HepG2 (cell line): ENCODE measurements at regions not wholly inside any gene's neighbourhood (a gene's known extent, or its start where the extent isn't known, plus 50 kb on each side); places are given as distances from the start of the nearest gene placed in this dataset.

Source experiments
- ATAC-seq: fragments of 200-7000 bp; cut with Tn5 transposase; 3 replicates; pipeline ENCODE4 v1.9.1; 2020; ENCODE audit warnings: mild to moderate bottlenecking, moderate library complexity
- BruUV-seq: library from RNA; stranded (reverse); fragments of 400-500 nt; replicated peaks from 2 replicates; lab custom pipeline; 2021; lab: Mats Ljungman, UMichigan
- CTCF ChIA-PET: fragments of 300-600 bp; formaldehyde crosslinking; extraction: SDS; loops from one replicate; lab custom pipeline; 2021; ENCODE audit warnings: low total read pairs, inconsistent platforms, low intra/inter-chr PET ratio; lab: Yijun Ruan, JAX
- POLR2A ChIA-PET: fragments of 350-600 bp; sonication (Branson Sonifier 250); formaldehyde crosslinking; loops from one replicate; lab custom pipeline; 2020; ENCODE audit warnings: antibody characterized with exemption, inconsistent platforms; lab: Yijun Ruan, JAX
- DNase-seq: peaks from one replicate; pipeline ENCODE4 v3.0.0-alpha.2; 2015; ENCODE audit warnings: low spot score
- FAIRE-seq: peaks from 3 replicates; lab custom pipeline; 2011; peaks lifted over from hg19 to GRCh38; lab: Jason Lieb, UNC
- H2AFZ ChIP-seq: one replicate; pipeline ENCODE4 v1.6.1; 2011; ENCODE audit warnings: low read length, inconsistent platforms
- H3K27ac ChIP-seq: fragments of 300-600 bp; 3 replicates; pipeline ENCODE4 v1.8.0; 2011; ENCODE audit warnings: mixed run types, mild to moderate bottlenecking, mixed read lengths, low read length, inconsistent platforms; ENCODE audit not compliant: insufficient read depth; ENCODE audit errors: extremely low read length
- H3K27me3 ChIP-seq, 2 experiments: fragments of 200-600 bp in 1 of 2; 2 replicates in 1 of 2; 3 replicates in 1 of 2; pipeline versions ENCODE4 v1.6.0 to v1.8.0; 2011; ENCODE audit warnings: low read length in 2 of 2, mild to moderate bottlenecking in 2 of 2, moderate library complexity in 2 of 2, inconsistent platforms in 1 of 2; ENCODE audit not compliant: insufficient read depth in 2 of 2, control insufficient read depth in 1 of 2
- H3K36me3 ChIP-seq, 2 experiments: fragments of 200-600 bp in 1 of 2; replicated peaks in 1 of 2; 2 replicates in 1 of 2; 3 replicates in 1 of 2; pipeline versions ENCODE4 v1.5.1 to v1.8.0; 2011; ENCODE audit warnings: low read length in 2 of 2, inconsistent platforms in 1 of 2; ENCODE audit not compliant: insufficient read depth in 2 of 2, control insufficient read depth in 1 of 2
- H3K4me1 ChIP-seq: 2 replicates; pipeline ENCODE4 v1.5.1; 2012; ENCODE audit warnings: low read length, inconsistent platforms; ENCODE audit not compliant: insufficient read depth
- H3K4me2 ChIP-seq: 2 replicates; pipeline ENCODE4 v1.6.0; 2011; ENCODE audit warnings: low read depth, low read length, inconsistent platforms
- H3K4me3 ChIP-seq, 3 experiments: fragments of 200-600 bp in 1 of 3; sonication (generic), shearing (Covaris generic) in 1 of 3; replicated peaks in 1 of 3; 2 replicates each; pipeline ENCODE4 v1.5.1; 2011 to 2016; ENCODE audit warnings: low read length in 3 of 3, inconsistent platforms in 2 of 3, low read depth in 2 of 3, mild to moderate bottlenecking in 2 of 3, control low read depth in 1 of 3, mixed read lengths in 1 of 3; ENCODE audit not compliant: insufficient read depth in 1 of 3
- H3K79me2 ChIP-seq: one replicate; pipeline ENCODE4 v1.6.1; 2011; ENCODE audit warnings: low read length, inconsistent platforms; ENCODE audit not compliant: insufficient read depth
- H3K9ac ChIP-seq: 2 replicates; pipeline ENCODE4 v1.6.0; 2011; ENCODE audit warnings: mild to moderate bottlenecking, low read depth, low read length, inconsistent platforms; ENCODE audit not compliant: insufficient read depth
- H3K9me3 ChIP-seq: 2 replicates; pipeline ENCODE4 v1.5.1; 2012; ENCODE audit warnings: mild to moderate bottlenecking, low read length
- H4K20me1 ChIP-seq: 2 replicates; pipeline ENCODE4 v1.6.0; 2011; ENCODE audit warnings: inconsistent platforms, mild to moderate bottlenecking, low read length, moderate library complexity; ENCODE audit not compliant: insufficient read depth
- DPF2 ChIP-seq: sonication (generic); formaldehyde crosslinking; IDR thresholded peaks from 2 replicates; pipeline ENCODE4 v1.4.0; 2020; ENCODE audit warnings: mild to moderate bottlenecking, low read depth, missing genetic modification reagents, borderline replicate concordance
- MAFG ChIP-seq: sonication (generic); formaldehyde crosslinking; IDR thresholded peaks from 2 replicates; pipeline ENCODE4 v1.5.1; 2020; ENCODE audit warnings: mild to moderate bottlenecking, missing genetic modification reagents
- NR2C2 ChIP-seq: sonication (generic); formaldehyde crosslinking; IDR thresholded peaks from 2 replicates; pipeline ENCODE4 v1.4.0; 2020; ENCODE audit warnings: missing genetic modification reagents, mild to moderate bottlenecking, moderate library complexity, borderline replicate concordance
- PHF21A ChIP-seq: sonication (generic); formaldehyde crosslinking; IDR thresholded peaks from 2 replicates; pipeline ENCODE4 v1.5.0; 2020; ENCODE audit warnings: mild to moderate bottlenecking, missing genetic modification reagents
- ZBTB10 ChIP-seq: sonication (generic); formaldehyde crosslinking; IDR thresholded peaks from 2 replicates; pipeline ENCODE4 v1.4.0; 2020; ENCODE audit warnings: missing genetic modification reagents, borderline replicate concordance
- ZNF558 ChIP-seq: sonication (generic); formaldehyde crosslinking; IDR thresholded peaks from 2 replicates; pipeline ENCODE4 v1.9.0; 2022; ENCODE audit warnings: mild to moderate bottlenecking, missing genetic modification reagents, borderline replicate concordance
- ZNF652 ChIP-seq: IDR thresholded peaks from 2 replicates; pipeline ENCODE4 v1.6.1; 2016; ENCODE audit warnings: low read depth, borderline replicate concordance
- ZNF670 ChIP-seq: sonication (generic); formaldehyde crosslinking; IDR thresholded peaks from 2 replicates; pipeline ENCODE4 v1.8.0; 2022; ENCODE audit warnings: mild to moderate bottlenecking, missing genetic modification reagents, borderline replicate concordance
- WGBS: methylation state at CpG from one replicate; pipeline ENCODE4 v1.1.6; 2017; ENCODE audit warnings: low lambda C conversion rate; 5-methylcytosine and 5-hydroxymethylcytosine counted together
- in situ Hi-C: cut with HindIII; loops from 2 replicates; pipeline ENCODE4 v1.10.0; 2017; ENCODE audit warnings: low pct_unique_long_range_greater_than_20kb; ENCODE audit not compliant: extremely low pct_ligation_motif_present
- intact Hi-C: fragments of 100-400 bp; cut with micrococcal nuclease; formaldehyde crosslinking; loops from one replicate; pipeline ENCODE4 v1.10.0; 2022; ENCODE audit not compliant: unreplicated experiment

GRCh38 chr5:116982035-116982434 lies 407.4 kb upstream of the SEMA6A start:
- no peak for ATAC-seq
- 2% methylated on average over 6 of the region's 6 CpGs for WGBS
- H3K9me3 ChIP-seq: no peaks in the 10 kb centered on the region
- H3K36me3 ChIP-seq: no peaks in the 10 kb centered on the region
- intact Hi-C loops: no loop called here
- BruUV-seq: no TSS peak
- H3K27ac ChIP-seq: no peak overlapping the region
- no peak for TF ChIP-seq PHF21A (CRISPR knock-in tag)
- no peak for TF ChIP-seq ZNF558 (CRISPR knock-in tag)
- TF ChIP-seq ZBTB10 (CRISPR knock-in tag): no peak
- TF ChIP-seq, all 625 proteins: peak for 0
- in situ Hi-C loops: no loop called here
- no peak overlapping the region for H2AFZ ChIP-seq
- DNase-seq (no peak), FAIRE-seq (no peak)
- H3K9ac ChIP-seq: no peak overlapping the region
- no peak overlapping the region for H3K4me2 ChIP-seq
- ChIA-PET CTCF (no interaction called here), POLR2A (no interaction called here)
- no peaks in the 10 kb centered on the region for H3K4me1 ChIP-seq
- H4K20me1 ChIP-seq: no peaks in the 10 kb centered on the region
- no peaks in the 10 kb centered on the region for H3K27me3 ChIP-seq
- H3K4me3 ChIP-seq: no peak overlapping the region
- no peaks in the 10 kb centered on the region for H3K79me2 ChIP-seq

- ChIA-PET CTCF (no interaction called here), POLR2A (no interaction called here)
- no peaks in the 10 kb centered on the region for H3K36me3 ChIP-seq
- no peaks in the 10 kb centered on the region for H3K9me3 ChIP-seq
- no TSS peak for BruUV-seq
- no peak overlapping the region for H3K4me2 ChIP-seq
- no peak for ATAC-seq
- 0% methylated on average over 2 of the region's 2 CpGs for WGBS
- intact Hi-C loops: no loop called here
- in situ Hi-C loops: no loop called here
- no peak for TF ChIP-seq NR2C2 (CRISPR knock-in tag)
- TF ChIP-seq DPF2 (CRISPR knock-in tag): no peak
- TF ChIP-seq ZNF652 (CRISPR knock-in tag): no peak
- TF ChIP-seq ZNF670 (CRISPR knock-in tag): no peak
- no peak for TF ChIP-seq MAFG
- no peaks in the 10 kb centered on the region for H4K20me1 ChIP-seq
- H3K4me1 ChIP-seq: no peaks in the 10 kb centered on the region
- no peak for FAIRE-seq
- DNase-seq: no peak
- no peak overlapping the region for H3K4me3 ChIP-seq
- H2AFZ ChIP-seq: no peak overlapping the region
- no peaks in the 10 kb centered on the region for H3K79me2 ChIP-seq
- H3K9ac ChIP-seq: no peak overlapping the region
- no peaks in the 10 kb centered on the region for H3K27me3 ChIP-seq
- no peak overlapping the region for H3K27ac ChIP-seq
Measured at GRCh38 chr5:116980581-116980980, 406.0 kb upstream of the SEMA6A start.
